CD4-positive, CD25-positive, alpha-beta regulatory T cell (primary cell): ENCODE measurements at regions not wholly inside any gene's neighbourhood (a gene's known extent, or its start where the extent isn't known, plus 50 kb on each side); places are given as distances from the start of the nearest gene placed in this dataset.

ENCODE experiments used
- ATAC-seq, 2 donors: fragments of 150-1000 bp; cut with Tn5 transposase; one replicate each; pipeline ENCODE4 v1.10.0; 2021; ENCODE audit warnings: low read depth in 2 of 2, moderate number of reproducible peaks in 2 of 2, moderate library complexity in 1 of 2
- DNase-seq, 3 donors: peaks; one replicate each; pipeline versions ENCODE4 v3.0.0 to v3.0.0-alpha.2; 2012 to 2022; ENCODE audit warnings: mixed read lengths in 1 of 3
- H3K27ac ChIP-seq: one replicate; pipeline ENCODE4 v1.7.0; 2013; ENCODE audit warnings: mild to moderate bottlenecking, low read length; ENCODE audit not compliant: insufficient read depth, poor library complexity, severe bottlenecking
- H3K27me3 ChIP-seq: one replicate; pipeline ENCODE4 v1.7.0; 2013; ENCODE audit warnings: low read length; ENCODE audit not compliant: control insufficient read depth, insufficient read depth
- H3K36me3 ChIP-seq: one replicate; pipeline ENCODE4 v1.7.0; 2013; ENCODE audit warnings: mild to moderate bottlenecking, low read length, moderate library complexity; ENCODE audit not compliant: control insufficient read depth, insufficient read depth
- H3K4me1 ChIP-seq: 2 replicates; pipeline ENCODE4 v1.7.0; 2013; ENCODE audit warnings: mild to moderate bottlenecking, low read length; ENCODE audit not compliant: insufficient read depth, control insufficient read depth, poor library complexity, severe bottlenecking
- H3K4me3 ChIP-seq: one replicate; pipeline ENCODE4 v1.7.0; 2013; ENCODE audit warnings: low read depth, mild to moderate bottlenecking, low read length, moderate library complexity
- H3K9me3 ChIP-seq, 2 experiments: 1 replicate in 1 of 2; 2 replicates in 1 of 2; pipeline ENCODE4 v1.7.0; 2013; ENCODE audit warnings: low read length in 2 of 2, mild to moderate bottlenecking in 1 of 2, moderate library complexity in 1 of 2; ENCODE audit not compliant: control insufficient read depth in 2 of 2
- H3K27ac Mint-ChIP-seq, 3 donors: one replicate each; pipeline ENCODE4 v1.8.0; 2020 to 2022; ENCODE audit warnings: mild to moderate bottlenecking in 3 of 3, mixed read lengths in 3 of 3, moderate library complexity in 2 of 3
- H3K27me3 Mint-ChIP-seq: one replicate; pipeline ENCODE4 v1.8.0; 2022; ENCODE audit warnings: mild to moderate bottlenecking, mixed read lengths
- H3K36me3 Mint-ChIP-seq: one replicate; pipeline ENCODE4 v1.8.0; 2020; ENCODE audit warnings: mixed read lengths
- H3K4me1 Mint-ChIP-seq, 4 donors: one replicate each; pipeline ENCODE4 v1.8.0; 2020 to 2022; ENCODE audit warnings: mixed read lengths in 4 of 4, mild to moderate bottlenecking in 1 of 4
- H3K4me3 Mint-ChIP-seq, 4 donors: one replicate each; pipeline ENCODE4 v1.8.0; 2020 to 2022; ENCODE audit warnings: mild to moderate bottlenecking in 4 of 4, mixed read lengths in 4 of 4, moderate library complexity in 3 of 4
- H3K9me3 Mint-ChIP-seq, 7 donors: one replicate each; pipeline ENCODE4 v1.8.0; 2020 to 2022; ENCODE audit warnings: mixed read lengths in 7 of 7, mild to moderate bottlenecking in 3 of 7, moderate library complexity in 2 of 7

DNA sequence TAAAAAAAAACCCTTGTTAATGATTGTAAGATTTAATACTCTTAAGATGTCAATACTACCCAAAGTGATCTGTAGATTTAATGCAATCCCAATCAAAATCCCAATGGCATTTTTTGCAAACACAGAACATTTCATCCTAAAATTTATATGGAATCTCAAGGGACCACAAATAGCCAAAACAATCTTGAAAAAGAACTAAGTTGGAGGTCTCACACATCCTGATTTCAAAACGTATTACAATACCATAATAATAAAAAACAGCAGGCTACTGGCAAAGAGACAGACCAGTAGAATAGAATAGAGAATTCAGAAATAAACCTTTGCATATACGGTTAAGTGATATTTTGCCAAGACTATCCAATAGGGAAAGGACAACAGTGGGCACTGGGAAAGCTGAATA is 331.9 kb upstream of the JARID2 start:
- ATAC-seq (no peak), DNase-seq (no peak)
- H3K27ac Mint-ChIP-seq: no peak overlapping the region
- H3K4me1 Mint-ChIP-seq: peaks cover 5 to 22% (median 13%) of the 10 kb centered on the region in 4 donors
- Histone ChIP-seq H3K27me3 (no peaks in the 10 kb centered on the region), H3K36me3 (no peaks in the 10 kb centered on the region), H3K4me3 (no peak overlapping the region), H3K27ac (no peak overlapping the region), H3K4me1 (peaks cover 5% of the 10 kb centered on the region), H3K9me3 (no peaks in the 10 kb centered on the region)
- H3K9me3 Mint-ChIP-seq: no peaks in the 10 kb centered on the region
- H3K4me3 Mint-ChIP-seq: no peak overlapping the region
- H3K27me3 Mint-ChIP-seq: peaks cover 2% of the 10 kb centered on the region
- no peaks in the 10 kb centered on the region for H3K36me3 Mint-ChIP-seq

DNA sequence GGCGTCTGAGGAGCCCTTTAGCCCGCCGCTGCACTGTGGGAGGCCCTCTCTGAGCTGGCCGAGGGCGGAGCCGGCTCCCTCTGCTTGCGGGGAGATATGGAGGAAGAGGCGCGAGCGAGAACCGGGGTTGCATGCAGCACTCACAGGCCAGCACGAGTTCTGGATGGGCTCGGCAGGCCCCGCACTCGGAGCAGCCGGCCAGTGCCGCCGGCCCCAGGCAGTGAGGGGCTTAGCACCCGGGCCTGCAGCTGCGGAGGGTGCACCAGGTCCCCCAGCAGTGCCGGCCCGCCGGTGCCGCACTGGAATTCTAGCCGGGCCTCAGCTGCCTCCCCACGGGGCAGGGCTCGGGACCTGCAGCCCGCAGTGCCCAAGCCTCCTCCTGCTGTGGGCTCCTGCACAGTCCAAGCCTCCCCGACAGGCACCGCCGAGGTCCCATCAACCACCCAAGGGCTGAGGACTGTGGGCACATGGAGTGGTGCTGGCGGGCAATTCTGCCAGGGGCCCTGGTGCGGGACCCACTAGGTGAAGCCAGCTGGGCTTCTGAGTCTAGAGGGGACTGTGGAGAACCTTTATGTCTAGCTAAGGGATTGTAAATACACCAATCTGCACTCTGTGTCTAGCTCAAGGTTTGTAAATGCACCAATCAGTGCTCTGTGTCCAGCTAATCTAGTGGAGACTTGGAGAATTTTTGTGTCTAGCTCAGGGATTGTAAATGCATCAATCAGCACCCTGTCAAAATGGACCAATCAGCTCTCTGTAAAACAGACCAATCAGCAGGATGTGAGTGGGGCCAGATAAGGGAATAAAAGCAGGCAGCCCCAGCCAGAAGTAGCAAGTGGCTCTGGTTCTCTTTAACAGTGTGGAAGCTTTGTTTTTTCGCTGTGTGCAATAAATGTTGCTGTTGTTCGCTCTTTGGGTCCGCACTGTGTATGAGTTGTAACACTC is 329.7 kb upstream of the JARID2 start:
- peaks cover 4% of the 10 kb centered on the region for H3K27me3 Mint-ChIP-seq
- ATAC-seq (no peak), DNase-seq (no peak)
- H3K36me3 Mint-ChIP-seq: no peaks in the 10 kb centered on the region
- no peaks in the 10 kb centered on the region for H3K9me3 ChIP-seq
- H3K36me3 ChIP-seq: no peaks in the 10 kb centered on the region
- H3K27ac ChIP-seq: no peak overlapping the region
- no peaks in the 10 kb centered on the region for H3K9me3 Mint-ChIP-seq
- H3K4me1 ChIP-seq: no peaks in the 10 kb centered on the region
- H3K4me3 Mint-ChIP-seq: no peak overlapping the region
- H3K4me3 ChIP-seq: no peak overlapping the region
- H3K27me3 ChIP-seq: no peaks in the 10 kb centered on the region
- H3K27ac Mint-ChIP-seq: peak overlapping the region in 1 of 3 donors; percentile 56
- H3K4me1 Mint-ChIP-seq: peaks cover 0 to 7% (median 2%) of the 10 kb centered on the region in 4 donors

DNA sequence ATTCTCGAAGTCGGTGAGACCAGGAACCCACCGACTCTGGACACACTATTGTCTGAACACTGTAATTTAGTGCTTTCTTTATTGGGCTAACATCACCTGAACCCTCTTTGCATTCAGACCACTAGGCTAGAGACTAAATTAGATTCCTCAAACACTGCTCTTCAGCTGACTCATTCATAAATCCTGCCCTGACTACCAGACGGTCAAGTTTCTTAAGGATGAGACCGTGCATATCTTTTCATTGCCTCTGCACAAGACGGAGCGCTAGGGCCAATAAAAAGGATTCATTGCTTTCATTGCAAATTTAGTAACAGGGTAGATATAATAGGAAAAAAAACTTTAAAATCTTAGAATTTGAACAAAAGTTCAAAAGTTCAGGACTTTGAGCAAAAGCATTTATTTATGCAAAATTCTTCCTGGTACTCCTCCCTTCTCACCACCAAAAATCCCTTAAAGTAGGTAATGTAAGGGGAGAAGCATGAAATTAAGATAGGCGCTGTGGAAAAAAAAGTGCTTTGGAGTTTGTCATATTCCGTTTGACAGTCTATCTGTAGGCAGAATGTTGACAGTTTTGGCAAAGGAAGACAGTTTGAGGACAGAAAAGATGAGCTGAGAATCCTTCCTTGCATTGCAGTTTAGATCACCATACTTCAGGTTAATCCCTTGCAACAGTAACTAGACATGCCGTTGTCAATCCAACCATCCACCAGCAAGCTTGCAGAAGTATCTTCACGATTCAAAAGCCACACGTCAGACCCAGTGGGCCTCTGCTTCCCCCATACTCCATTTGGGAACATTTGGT is 328.6 kb upstream of the JARID2 start:
- DNase-seq: no peak
- no peak overlapping the region for H3K27ac ChIP-seq
- no peak overlapping the region for H3K4me3 ChIP-seq
- Mint-ChIP-seq H3K27me3 (peaks cover 12% of the 10 kb centered on the region), H3K36me3 (no peaks in the 10 kb centered on the region), H3K9me3 (no peaks in the 10 kb centered on the region), H3K27ac (no peak overlapping the region), H3K4me3 (no peak overlapping the region), H3K4me1 (no peaks in the 10 kb centered on the region)
- H3K36me3 ChIP-seq: no peaks in the 10 kb centered on the region
- H3K9me3 ChIP-seq: no peaks in the 10 kb centered on the region
- no peaks in the 10 kb centered on the region for H3K4me1 ChIP-seq
- no peak for ATAC-seq
- no peaks in the 10 kb centered on the region for H3K27me3 ChIP-seq

DNA sequence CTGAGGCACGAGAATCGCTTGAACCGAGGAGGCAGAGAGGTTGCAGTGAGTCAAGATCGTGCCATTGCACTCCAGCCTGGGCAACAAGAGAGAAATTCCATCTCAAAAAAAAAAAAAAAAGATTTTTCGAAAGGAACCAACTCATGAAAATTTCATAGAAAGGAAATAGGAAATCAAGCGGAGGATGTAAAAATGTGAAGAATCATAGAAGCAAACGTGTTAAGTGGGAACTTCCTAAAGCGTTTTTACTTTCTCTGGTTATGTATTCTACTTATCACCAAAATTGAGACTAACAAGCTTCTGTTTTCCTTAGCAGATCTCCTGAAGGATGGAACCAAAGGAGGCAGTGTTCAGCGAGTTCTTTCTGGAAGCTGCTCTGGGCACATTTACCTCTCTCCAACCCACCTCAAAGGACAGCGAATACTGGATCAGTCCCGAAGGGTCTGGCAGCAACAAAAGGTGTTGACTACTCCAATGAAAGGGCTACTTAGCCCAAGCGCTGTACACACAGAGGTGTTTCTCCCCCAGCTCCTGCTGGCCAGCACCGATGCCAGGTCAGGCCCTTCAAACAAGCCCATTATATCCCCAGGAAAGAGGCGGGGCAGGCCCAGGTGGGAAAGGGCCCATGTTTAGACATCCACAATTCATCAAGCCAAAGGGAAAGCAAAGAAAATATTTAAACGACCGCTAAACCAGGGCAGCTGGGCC is 327.5 kb upstream of the JARID2 start:
- no peaks in the 10 kb centered on the region for H3K4me1 Mint-ChIP-seq
- no peak overlapping the region for H3K4me3 Mint-ChIP-seq
- peaks cover 14% of the 10 kb centered on the region for H3K27me3 Mint-ChIP-seq
- H3K4me1 ChIP-seq: no peaks in the 10 kb centered on the region
- H3K27me3 ChIP-seq: no peaks in the 10 kb centered on the region
- no peaks in the 10 kb centered on the region for H3K36me3 ChIP-seq
- ATAC-seq: no peak
- H3K4me3 ChIP-seq: no peak overlapping the region
- no peak for DNase-seq
- no peaks in the 10 kb centered on the region for H3K36me3 Mint-ChIP-seq
- H3K9me3 Mint-ChIP-seq: no peaks in the 10 kb centered on the region
- H3K27ac Mint-ChIP-seq: no peak overlapping the region
- no peak overlapping the region for H3K27ac ChIP-seq
- H3K9me3 ChIP-seq: no peaks in the 10 kb centered on the region

DNA sequence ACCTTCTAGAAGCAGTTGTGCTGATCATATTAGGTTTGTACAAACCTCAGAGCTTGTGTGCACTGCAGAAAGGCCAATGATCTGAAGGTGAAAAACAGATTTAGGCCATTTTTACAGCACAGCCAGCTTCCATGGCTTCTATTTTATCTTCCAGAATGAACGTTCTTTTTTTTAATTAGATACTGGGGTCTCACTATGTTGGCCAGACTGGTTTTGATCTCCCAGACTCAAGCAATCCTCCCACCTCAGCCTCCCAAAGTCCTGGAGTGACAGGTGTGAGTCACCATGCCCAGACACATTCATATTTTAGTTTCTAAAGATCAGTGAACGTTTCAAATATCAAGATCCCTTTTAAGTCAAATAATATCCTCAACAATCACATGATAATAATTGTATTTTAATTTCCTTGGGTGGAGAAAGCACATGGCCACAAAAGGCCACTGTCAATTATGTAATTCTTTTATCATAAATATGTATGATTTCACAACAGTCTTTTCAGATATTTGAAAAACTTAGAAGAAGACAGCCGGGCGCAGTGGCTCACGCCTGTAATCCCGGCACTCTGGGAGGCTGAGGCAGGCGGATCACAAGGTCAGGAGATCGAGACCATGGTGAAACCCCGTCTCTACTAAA is 326.7 kb upstream of the JARID2 start:
- no peaks in the 10 kb centered on the region for H3K27me3 ChIP-seq
- H3K27ac ChIP-seq: no peak overlapping the region
- Mint-ChIP-seq H3K4me3 (no peak overlapping the region), H3K36me3 (no peaks in the 10 kb centered on the region), H3K4me1 (no peaks in the 10 kb centered on the region), H3K27ac (no peak overlapping the region), H3K9me3 (no peaks in the 10 kb centered on the region), H3K27me3 (peaks cover 14% of the 10 kb centered on the region)
- no peak overlapping the region for H3K4me3 ChIP-seq
- DNase-seq (no peak), ATAC-seq (no peak)
- no peaks in the 10 kb centered on the region for H3K36me3 ChIP-seq
- no peaks in the 10 kb centered on the region for H3K9me3 ChIP-seq
- H3K4me1 ChIP-seq: no peaks in the 10 kb centered on the region

DNA sequence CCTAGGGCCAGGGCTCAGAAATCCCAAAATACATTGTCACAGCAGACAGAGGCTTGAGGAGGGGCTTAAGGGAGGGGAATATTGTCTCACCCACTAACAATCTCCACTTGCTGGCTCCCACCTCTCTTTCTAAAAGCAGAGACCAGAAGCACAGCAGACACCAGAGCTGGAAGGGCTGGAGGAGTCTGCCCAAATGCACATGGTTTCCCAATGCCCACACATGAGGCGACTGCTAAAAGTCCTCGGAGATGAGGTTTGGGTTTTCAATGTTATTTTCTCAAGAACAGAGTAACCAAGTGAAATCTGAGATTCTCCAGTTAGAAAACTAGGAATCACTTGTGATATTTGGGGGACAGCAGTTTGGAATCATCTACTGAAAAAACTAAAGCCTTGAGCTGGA is 325.6 kb upstream of the JARID2 start:
- no peaks in the 10 kb centered on the region for H3K36me3 ChIP-seq
- no peaks in the 10 kb centered on the region for H3K4me1 ChIP-seq
- peaks cover 14% of the 10 kb centered on the region for H3K27me3 Mint-ChIP-seq
- H3K27me3 ChIP-seq: no peaks in the 10 kb centered on the region
- H3K36me3 Mint-ChIP-seq: no peaks in the 10 kb centered on the region
- H3K4me3 ChIP-seq: no peak overlapping the region
- H3K4me1 Mint-ChIP-seq: no peaks in the 10 kb centered on the region
- no peak for DNase-seq
- no peak overlapping the region for H3K27ac ChIP-seq
- H3K9me3 Mint-ChIP-seq: no peaks in the 10 kb centered on the region
- H3K27ac Mint-ChIP-seq: no peak overlapping the region
- H3K9me3 ChIP-seq: no peaks in the 10 kb centered on the region
- no peak overlapping the region for H3K4me3 Mint-ChIP-seq
- ATAC-seq: no peak

DNA sequence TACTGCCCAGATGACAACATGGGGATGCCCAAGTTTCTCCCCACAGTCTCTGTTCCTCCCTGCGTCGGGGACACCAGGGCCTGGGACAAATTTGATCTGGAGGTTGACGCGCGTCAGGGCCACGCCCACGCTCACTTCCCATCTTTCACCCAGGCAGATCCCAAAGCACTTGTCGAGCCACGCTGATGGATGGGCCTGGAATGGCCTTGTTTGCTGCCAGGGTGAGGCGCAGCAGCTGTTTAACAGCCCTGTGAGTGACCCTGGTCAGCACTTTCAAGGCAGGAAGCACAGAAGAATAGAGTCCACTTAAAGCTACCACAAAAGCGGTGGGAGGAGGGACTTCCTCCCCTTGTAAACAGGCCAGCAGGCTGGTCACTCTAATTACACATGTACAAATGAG is 324.7 kb upstream of the JARID2 start:
- peak in 1 of 2 donors; percentile 46 for ATAC-seq

More for the DNA sequence above, 324.7 kb upstream of the JARID2 start:
- Histone ChIP-seq H3K36me3 (no peaks in the 10 kb centered on the region), H3K9me3 (no peaks in the 10 kb centered on the region), H3K27ac (no peak overlapping the region), H3K4me1 (no peaks in the 10 kb centered on the region), H3K4me3 (no peak overlapping the region), H3K27me3 (no peaks in the 10 kb centered on the region)
- no peak overlapping the region for H3K4me3 Mint-ChIP-seq
- no peaks in the 10 kb centered on the region for H3K4me1 Mint-ChIP-seq
- no peak for DNase-seq
- no peaks in the 10 kb centered on the region for H3K36me3 Mint-ChIP-seq
- no peaks in the 10 kb centered on the region for H3K9me3 Mint-ChIP-seq
- H3K27ac Mint-ChIP-seq: no peak overlapping the region
- peaks cover 14% of the 10 kb centered on the region for H3K27me3 Mint-ChIP-seq
